ENCODE measurements at regions not wholly inside any gene's neighbourhood (a gene's known extent, or its start where the extent isn't known, plus 50 kb on each side); places are given as distances from the start of the nearest gene placed in this dataset.

GRCh38 chr18:51531501-51531900, 334.0 kb upstream of the MEX3C start:
- no peaks in the 10 kb centered on the region for H3K9me3 ChIP-seq (ENCODE audit: control insufficient read depth in 4 of 4, insufficient read depth in 3 of 4, low read length in 3 of 4)
- no peak overlapping the region for H3K27ac ChIP-seq (ENCODE audit: low read depth in 1 of 2, low read length in 1 of 2)
- H3K9ac ChIP-seq (ENCODE audit: insufficient read depth in 1 of 2, low read length in 2 of 2), result no peak overlapping the region
- H3K4me1 ChIP-seq (ENCODE audit: control insufficient read depth in 5 of 5, insufficient read depth in 5 of 5, low read length in 5 of 5), result no peaks in the 10 kb centered on the region
- no peaks in the 10 kb centered on the region for H3K27me3 ChIP-seq (ENCODE audit: control insufficient read depth in 3 of 3, insufficient read depth in 3 of 3, low read length in 2 of 3)
- no peak for ATAC-seq (ENCODE audit: insufficient read depth, low FRiP score)
- no peak overlapping the region for H3K4me3 ChIP-seq
- peak in 1 of 3 donors; percentile 20 for DNase-seq
- TF ChIP-seq CTCF (IDR thresholded peaks at IDR 0.05; ENCODE audit: control extremely low read depth, extremely low read depth), result no peak
- WGBS, 2 donors, result 83 to 93% methylated on average over 5 of the region's 5 CpGs
- H3K36me3 ChIP-seq (ENCODE audit: control insufficient read depth in 4 of 4, insufficient read depth in 4 of 4, low read length in 4 of 4), result no peaks in the 10 kb centered on the region

- H3K9ac ChIP-seq (ENCODE audit: insufficient read depth in 1 of 2, low read length in 2 of 2), result no peak overlapping the region
- no peaks in the 10 kb centered on the region for H3K36me3 ChIP-seq (ENCODE audit: control insufficient read depth in 4 of 4, insufficient read depth in 4 of 4, low read length in 4 of 4)
- 8 to 11% methylated on average over 6 of the region's 6 CpGs for WGBS, 2 donors
- no peak overlapping the region for H3K27ac ChIP-seq (ENCODE audit: low read depth in 1 of 2, low read length in 1 of 2)
- peaks cover 0 to 1% (median 0%) of the 10 kb centered on the region in 4 donors for H3K9me3 ChIP-seq (ENCODE audit: control insufficient read depth in 4 of 4, insufficient read depth in 3 of 4, low read length in 3 of 4)
- ATAC-seq (ENCODE audit: insufficient read depth, low FRiP score) (no peak), DNase-seq (peak; percentile 33 to 54 (median 46))
- no peaks in the 10 kb centered on the region for H3K4me1 ChIP-seq (ENCODE audit: control insufficient read depth in 5 of 5, insufficient read depth in 5 of 5, low read length in 5 of 5)
- no peaks in the 10 kb centered on the region for H3K27me3 ChIP-seq (ENCODE audit: control insufficient read depth in 3 of 3, insufficient read depth in 3 of 3, low read length in 2 of 3)
- TF ChIP-seq CTCF (IDR thresholded peaks at IDR 0.05; ENCODE audit: control extremely low read depth, extremely low read depth), result no peak
- no peak overlapping the region for H3K4me3 ChIP-seq
Observed at GRCh38 chr18:51537487-51537886, 340.0 kb upstream of the MEX3C start.

- Histone ChIP-seq H3K4me3 (no peak overlapping the region), H3K4me1 (ENCODE audit: control insufficient read depth in 5 of 5, insufficient read depth in 5 of 5, low read length in 5 of 5) (no peaks in the 10 kb centered on the region), H3K27ac (ENCODE audit: low read depth in 1 of 2, low read length in 1 of 2) (no peak overlapping the region), H3K27me3 (ENCODE audit: control insufficient read depth in 3 of 3, insufficient read depth in 3 of 3, low read length in 2 of 3) (no peaks in the 10 kb centered on the region), H3K9ac (ENCODE audit: insufficient read depth in 1 of 2, low read length in 2 of 2) (no peak overlapping the region), H3K9me3 (ENCODE audit: control insufficient read depth in 4 of 4, insufficient read depth in 3 of 4, low read length in 3 of 4) (peaks cover 0 to 4% (median 0%) of the 10 kb centered on the region in 4 donors), H3K36me3 (ENCODE audit: control insufficient read depth in 4 of 4, insufficient read depth in 4 of 4, low read length in 4 of 4) (no peaks in the 10 kb centered on the region)
- 93 to 99% methylated on average over 1 of the region's 1 CpG for WGBS, 2 donors
- DNase-seq (no peak), ATAC-seq (ENCODE audit: insufficient read depth, low FRiP score) (no peak)
- TF ChIP-seq CTCF (IDR thresholded peaks at IDR 0.05; ENCODE audit: control extremely low read depth, extremely low read depth), result no peak
Observed at GRCh38 chr18:51540562-51540961, 343.1 kb upstream of the MEX3C start.

GRCh38 chr18:51541230-51541629, 343.7 kb upstream of the MEX3C start:
- Histone ChIP-seq H3K4me1 (ENCODE audit: control insufficient read depth in 5 of 5, insufficient read depth in 5 of 5, low read length in 5 of 5) (no peaks in the 10 kb centered on the region), H3K36me3 (ENCODE audit: control insufficient read depth in 4 of 4, insufficient read depth in 4 of 4, low read length in 4 of 4) (no peaks in the 10 kb centered on the region), H3K27ac (ENCODE audit: low read depth in 1 of 2, low read length in 1 of 2) (no peak overlapping the region), H3K27me3 (ENCODE audit: control insufficient read depth in 3 of 3, insufficient read depth in 3 of 3, low read length in 2 of 3) (no peaks in the 10 kb centered on the region), H3K9ac (ENCODE audit: insufficient read depth in 1 of 2, low read length in 2 of 2) (no peak overlapping the region), H3K4me3 (no peak overlapping the region), H3K9me3 (ENCODE audit: control insufficient read depth in 4 of 4, insufficient read depth in 3 of 4, low read length in 3 of 4) (peaks cover 0 to 4% (median 0%) of the 10 kb centered on the region in 4 donors)
- ATAC-seq (ENCODE audit: insufficient read depth, low FRiP score), result no peak
- TF ChIP-seq CTCF (IDR thresholded peaks at IDR 0.05; ENCODE audit: control extremely low read depth, extremely low read depth), result no peak
- no peak for DNase-seq

Measured in lung (tissue), 11 donors.